ENCODE measurements at regions not wholly inside any gene's neighbourhood (a gene's known extent, or its start where the extent isn't known, plus 50 kb on each side); places are given as distances from the start of the nearest gene placed in this dataset.

- DNase-seq (ENCODE audit: low spot score) (no peak), ATAC-seq (peak; percentile 63)
- H3K9me3 Mint-ChIP-seq = no peaks in the 10 kb centered on the region
- no peaks in the 10 kb centered on the region for H3K36me3 Mint-ChIP-seq
- no peaks in the 10 kb centered on the region for H3K27me3 Mint-ChIP-seq (ENCODE audit: low read depth)
- H3K4me1 Mint-ChIP-seq = peaks cover 5% of the 10 kb centered on the region
- no peak overlapping the region for H3K27ac Mint-ChIP-seq
- no peak overlapping the region for H3K4me3 Mint-ChIP-seq
- CTCF ChIA-PET = no interaction called here
- no peak for TF ChIP-seq ETV6 (CRISPR knock-in tag; IDR thresholded peaks at IDR 0.05)
- TF ChIP-seq ZNF317 (CRISPR knock-in tag; IDR thresholded peaks at IDR 0.05; ENCODE audit: borderline replicate concordance, low read depth) = no peak
- no peak for TF ChIP-seq TP53 (CRISPR knock-in tag; IDR thresholded peaks at IDR 0.05)
- TF ChIP-seq NR2C2 (CRISPR knock-in tag; IDR thresholded peaks at IDR 0.05) = no peak
- POLR2A ChIA-PET = no interaction called here
Measured at GRCh38 chr2:154974041-154974440, 275.5 kb downstream of the KCNJ3 start.

GRCh38 chr2:154963511-154963910 lies 265.0 kb downstream of the KCNJ3 start:
- H3K4me1 Mint-ChIP-seq = no peaks in the 10 kb centered on the region
- no peak overlapping the region for H3K4me3 Mint-ChIP-seq
- no peak for DNase-seq (ENCODE audit: low spot score)
- POLR2A ChIA-PET = no interaction called here
- peaks cover under 1% of the 10 kb centered on the region; the same call in 1 of the 2 replicates for H3K27me3 Mint-ChIP-seq (ENCODE audit: low read depth)
- no peak overlapping the region for H3K27ac Mint-ChIP-seq
- no peak for ATAC-seq
- CTCF ChIA-PET = no interaction called here
- TF ChIP-seq RORB (CRISPR knock-in tag; IDR thresholded peaks at IDR 0.05) = no peak
- TF ChIP-seq, protein P1, sequence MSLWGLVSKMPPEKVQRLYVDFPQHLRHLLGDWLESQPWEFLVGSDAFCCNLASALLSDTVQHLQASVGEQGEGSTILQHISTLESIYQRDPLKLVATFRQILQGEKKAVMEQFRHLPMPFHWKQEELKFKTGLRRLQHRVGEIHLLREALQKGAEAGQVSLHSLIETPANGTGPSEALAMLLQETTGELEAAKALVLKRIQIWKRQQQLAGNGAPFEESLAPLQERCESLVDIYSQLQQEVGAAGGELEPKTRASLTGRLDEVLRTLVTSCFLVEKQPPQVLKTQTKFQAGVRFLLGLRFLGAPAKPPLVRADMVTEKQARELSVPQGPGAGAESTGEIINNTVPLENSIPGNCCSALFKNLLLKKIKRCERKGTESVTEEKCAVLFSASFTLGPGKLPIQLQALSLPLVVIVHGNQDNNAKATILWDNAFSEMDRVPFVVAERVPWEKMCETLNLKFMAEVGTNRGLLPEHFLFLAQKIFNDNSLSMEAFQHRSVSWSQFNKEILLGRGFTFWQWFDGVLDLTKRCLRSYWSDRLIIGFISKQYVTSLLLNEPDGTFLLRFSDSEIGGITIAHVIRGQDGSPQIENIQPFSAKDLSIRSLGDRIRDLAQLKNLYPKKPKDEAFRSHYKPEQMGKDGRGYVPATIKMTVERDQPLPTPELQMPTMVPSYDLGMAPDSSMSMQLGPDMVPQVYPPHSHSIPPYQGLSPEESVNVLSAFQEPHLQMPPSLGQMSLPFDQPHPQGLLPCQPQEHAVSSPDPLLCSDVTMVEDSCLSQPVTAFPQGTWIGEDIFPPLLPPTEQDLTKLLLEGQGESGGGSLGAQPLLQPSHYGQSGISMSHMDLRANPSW (CRISPR knock-in tag; conservative IDR thresholded peaks at IDR 0.05; ENCODE audit: low read depth) = no peak
- TF ChIP-seq ETV6 (CRISPR knock-in tag; IDR thresholded peaks at IDR 0.05) = no peak
- TF ChIP-seq ZNF396 (CRISPR knock-in tag; IDR thresholded peaks at IDR 0.05; ENCODE audit: borderline replicate concordance) = no peak
- TF ChIP-seq USF1 (CRISPR knock-in tag; IDR thresholded peaks at IDR 0.05) = no peak
- no peak for TF ChIP-seq ZNF317 (CRISPR knock-in tag; IDR thresholded peaks at IDR 0.05; ENCODE audit: borderline replicate concordance, low read depth)
- TF ChIP-seq E2F4 (CRISPR knock-in tag; IDR thresholded peaks at IDR 0.05; ENCODE audit: borderline replicate concordance, low read depth) = no peak
- H3K9me3 Mint-ChIP-seq = no peaks in the 10 kb centered on the region
- no peaks in the 10 kb centered on the region for H3K36me3 Mint-ChIP-seq

DNA sequence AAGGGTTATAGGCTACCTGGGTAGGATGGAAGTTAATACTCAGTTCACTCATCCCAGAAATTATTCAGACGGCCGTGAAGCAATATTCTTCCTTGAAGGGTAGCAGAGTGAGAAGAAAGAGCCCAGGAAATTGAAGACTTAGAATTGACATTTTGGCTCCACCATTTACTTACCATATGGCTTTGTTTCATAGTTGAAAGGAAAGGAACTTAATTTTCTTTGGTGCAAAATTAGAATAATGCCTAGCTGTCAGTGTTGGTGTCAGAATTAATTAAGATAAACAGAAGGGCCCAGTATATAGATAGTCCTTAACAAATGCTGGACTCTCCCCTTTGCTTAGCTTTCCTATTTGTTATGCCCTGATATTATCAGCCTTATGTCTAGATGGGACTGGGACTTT lies 263.2 kb downstream of the KCNJ3 start:
- DNase-seq (ENCODE audit: low spot score) (no peak), ATAC-seq (no peak)
- POLR2A ChIA-PET = no interaction called here
- no peak overlapping the region for H3K27ac Mint-ChIP-seq
- H3K4me1 Mint-ChIP-seq = no peaks in the 10 kb centered on the region
- H3K4me3 Mint-ChIP-seq = no peak overlapping the region
- H3K36me3 Mint-ChIP-seq = no peaks in the 10 kb centered on the region
- no peaks in the 10 kb centered on the region for H3K9me3 Mint-ChIP-seq
- H3K27me3 Mint-ChIP-seq (ENCODE audit: low read depth) = peaks cover 9% of the 10 kb centered on the region
- CTCF ChIA-PET = no interaction called here
- TF ChIP-seq, protein P2, sequence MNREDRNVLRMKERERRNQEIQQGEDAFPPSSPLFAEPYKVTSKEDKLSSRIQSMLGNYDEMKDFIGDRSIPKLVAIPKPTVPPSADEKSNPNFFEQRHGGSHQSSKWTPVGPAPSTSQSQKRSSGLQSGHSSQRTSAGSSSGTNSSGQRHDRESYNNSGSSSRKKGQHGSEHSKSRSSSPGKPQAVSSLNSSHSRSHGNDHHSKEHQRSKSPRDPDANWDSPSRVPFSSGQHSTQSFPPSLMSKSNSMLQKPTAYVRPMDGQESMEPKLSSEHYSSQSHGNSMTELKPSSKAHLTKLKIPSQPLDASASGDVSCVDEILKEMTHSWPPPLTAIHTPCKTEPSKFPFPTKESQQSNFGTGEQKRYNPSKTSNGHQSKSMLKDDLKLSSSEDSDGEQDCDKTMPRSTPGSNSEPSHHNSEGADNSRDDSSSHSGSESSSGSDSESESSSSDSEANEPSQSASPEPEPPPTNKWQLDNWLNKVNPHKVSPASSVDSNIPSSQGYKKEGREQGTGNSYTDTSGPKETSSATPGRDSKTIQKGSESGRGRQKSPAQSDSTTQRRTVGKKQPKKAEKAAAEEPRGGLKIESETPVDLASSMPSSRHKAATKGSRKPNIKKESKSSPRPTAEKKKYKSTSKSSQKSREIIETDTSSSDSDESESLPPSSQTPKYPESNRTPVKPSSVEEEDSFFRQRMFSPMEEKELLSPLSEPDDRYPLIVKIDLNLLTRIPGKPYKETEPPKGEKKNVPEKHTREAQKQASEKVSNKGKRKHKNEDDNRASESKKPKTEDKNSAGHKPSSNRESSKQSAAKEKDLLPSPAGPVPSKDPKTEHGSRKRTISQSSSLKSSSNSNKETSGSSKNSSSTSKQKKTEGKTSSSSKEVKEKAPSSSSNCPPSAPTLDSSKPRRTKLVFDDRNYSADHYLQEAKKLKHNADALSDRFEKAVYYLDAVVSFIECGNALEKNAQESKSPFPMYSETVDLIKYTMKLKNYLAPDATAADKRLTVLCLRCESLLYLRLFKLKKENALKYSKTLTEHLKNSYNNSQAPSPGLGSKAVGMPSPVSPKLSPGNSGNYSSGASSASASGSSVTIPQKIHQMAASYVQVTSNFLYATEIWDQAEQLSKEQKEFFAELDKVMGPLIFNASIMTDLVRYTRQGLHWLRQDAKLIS (CRISPR knock-in tag; IDR thresholded peaks at IDR 0.05; ENCODE audit: borderline replicate concordance) = no peak
- TF ChIP-seq ZNF138 (CRISPR knock-in tag; conservative IDR thresholded peaks at IDR 0.05) (no peak), CBFB (CRISPR knock-in tag; IDR thresholded peaks at IDR 0.05; ENCODE audit: low read depth) (no peak), SP1 (CRISPR knock-in tag; conservative IDR thresholded peaks at IDR 0.05) (no peak), GRHL2 (CRISPR knock-in tag; IDR thresholded peaks at IDR 0.05; ENCODE audit: insufficient replicate concordance, severe bottlenecking) (no peak), NR2C2 (CRISPR knock-in tag; IDR thresholded peaks at IDR 0.05) (no peak), JUN (CRISPR knock-in tag; IDR thresholded peaks at IDR 0.05) (no peak), ZBTB21 (CRISPR knock-in tag; IDR thresholded peaks at IDR 0.05; ENCODE audit: borderline replicate concordance) (no peak), ATF1 (CRISPR knock-in tag; IDR thresholded peaks at IDR 0.05) (no peak), ZNF425 (CRISPR knock-in tag; conservative IDR thresholded peaks at IDR 0.05) (no peak), ESRRA (CRISPR knock-in tag; IDR thresholded peaks at IDR 0.05; ENCODE audit: borderline replicate concordance) (no peak), TEAD1 (CRISPR knock-in tag; IDR thresholded peaks at IDR 0.05) (no peak), RELA (CRISPR knock-in tag; IDR thresholded peaks at IDR 0.05; ENCODE audit: borderline replicate concordance) (no peak)
